HG03354 (cell line): ENCODE measurements at regions not wholly inside any gene's neighbourhood (a gene's known extent, or its start where the extent isn't known, plus 50 kb on each side); places are given as distances from the start of the nearest gene placed in this dataset.
A peak's percentile ranks its signal among the peaks of the same experiment; 100 is the strongest.

Experiments
- ATAC-seq: cut with Tn5 transposase; IDR thresholded peaks from one replicate; pipeline ENCODE4 v1.9.1; 2021; ENCODE audit warnings: mild to moderate bottlenecking; ENCODE audit not compliant: unreplicated experiment, poor library complexity, severe bottlenecking

GRCh38 chr6:14062345-14063029, 55.1 kb upstream of the CD83 start:
- no peak for ATAC-seq

GRCh38 chr6:14063756-14064155, 53.8 kb upstream of the CD83 start:
- no peak for ATAC-seq

GRCh38 chr6:14065350-14065749, 52.2 kb upstream of the CD83 start:
- no peak for ATAC-seq

- ATAC-seq = peak; percentile 77
Measured at GRCh38 chr6:14066782-14067406, 50.7 kb upstream of the CD83 start.

GRCh38 chr6:14067656-14068055, 49.9 kb upstream of the CD83 start:
- ATAC-seq = no peak
